Stimulated activated effector memory CD8-positive, alpha-beta T cell treated with anti-CD3 and anti-CD28 coated beads, Interleukin-12 subunit alpha, Interleukin-12 subunit beta, amount 100 ng/mL, for 72 hours (primary cell): ENCODE measurements at regions not wholly inside any gene's neighbourhood (a gene's known extent, or its start where the extent isn't known, plus 50 kb on each side); places are given as distances from the start of the nearest gene placed in this dataset.

ENCODE experiments used
- ATAC-seq: fragments of 150-1000 bp; cut with Tn5 transposase; 2 replicates; pipeline ENCODE4 v1.10.0; 2021
- DNase-seq, 2 donors: peaks; one replicate each; pipeline ENCODE4 v3.0.0; 2021 to 2022; ENCODE audit warnings: low spot score in 2 of 2
- H3K27ac Mint-ChIP-seq: one replicate; pipeline ENCODE4 v1.8.0; 2022; ENCODE audit warnings: mild to moderate bottlenecking, mixed read lengths
- H3K36me3 Mint-ChIP-seq: one replicate; pipeline ENCODE4 v1.8.0; 2022; ENCODE audit warnings: mild to moderate bottlenecking, mixed read lengths
- H3K4me1 Mint-ChIP-seq: one replicate; pipeline ENCODE4 v1.8.0; 2022; ENCODE audit warnings: mixed read lengths
- H3K4me3 Mint-ChIP-seq: one replicate; pipeline ENCODE4 v1.8.0; 2022; ENCODE audit warnings: mild to moderate bottlenecking, mixed read lengths
- H3K9me3 Mint-ChIP-seq: one replicate; pipeline ENCODE4 v1.8.0; 2022; ENCODE audit warnings: mixed read lengths

DNA sequence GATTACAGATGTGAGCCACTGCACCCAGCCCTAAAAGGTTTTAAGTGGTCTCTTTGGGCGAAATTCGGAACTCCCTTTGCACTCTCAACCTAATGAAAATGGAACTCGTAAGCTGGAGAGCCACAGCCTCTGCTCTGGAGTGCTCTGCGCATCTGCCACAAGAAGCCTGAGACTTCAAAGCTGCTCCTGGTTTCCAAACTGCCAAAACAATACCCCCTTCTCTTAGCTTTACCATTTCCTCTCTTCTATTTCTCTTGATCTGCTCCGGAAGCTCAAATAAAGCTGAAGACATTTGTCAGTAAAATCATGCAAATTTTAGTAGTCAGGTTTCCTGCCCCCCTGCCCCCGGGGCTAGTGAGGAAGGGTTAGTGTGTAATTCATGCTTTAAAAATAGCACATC lies 312.7 kb downstream of the MFSD1 start:
- H3K4me3 Mint-ChIP-seq = no peak overlapping the region
- H3K36me3 Mint-ChIP-seq = no peaks in the 10 kb centered on the region
- H3K4me1 Mint-ChIP-seq = no peaks in the 10 kb centered on the region
- peaks cover 2% of the 10 kb centered on the region for H3K9me3 Mint-ChIP-seq
- ATAC-seq (no peak), DNase-seq (no peak)
- H3K27ac Mint-ChIP-seq = no peak overlapping the region

DNA sequence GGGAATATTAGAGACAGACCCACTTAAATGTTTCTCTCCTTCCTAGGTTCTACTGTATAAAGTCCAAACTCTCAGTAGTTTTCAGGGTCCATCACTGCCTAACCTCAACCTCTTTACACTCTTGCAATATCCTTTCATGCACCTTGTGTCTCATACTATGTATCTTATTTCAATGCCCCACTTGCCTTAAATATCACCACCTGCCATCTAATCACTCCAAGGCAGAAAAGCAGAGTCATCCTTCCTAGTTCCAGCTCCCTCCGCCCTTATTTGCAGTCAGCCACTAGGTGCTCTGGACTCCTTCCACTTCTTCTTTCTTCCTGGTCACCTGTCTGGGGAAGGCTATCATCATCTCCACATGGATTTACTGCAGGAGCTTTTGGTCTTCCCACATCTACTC lies 322.0 kb downstream of the MFSD1 start:
- Mint-ChIP-seq H3K4me1 (no peaks in the 10 kb centered on the region), H3K9me3 (peaks cover 8% of the 10 kb centered on the region), H3K27ac (no peak overlapping the region), H3K36me3 (no peaks in the 10 kb centered on the region), H3K4me3 (no peak overlapping the region)
- peak; percentile 13 for ATAC-seq
- DNase-seq = no peak

DNA sequence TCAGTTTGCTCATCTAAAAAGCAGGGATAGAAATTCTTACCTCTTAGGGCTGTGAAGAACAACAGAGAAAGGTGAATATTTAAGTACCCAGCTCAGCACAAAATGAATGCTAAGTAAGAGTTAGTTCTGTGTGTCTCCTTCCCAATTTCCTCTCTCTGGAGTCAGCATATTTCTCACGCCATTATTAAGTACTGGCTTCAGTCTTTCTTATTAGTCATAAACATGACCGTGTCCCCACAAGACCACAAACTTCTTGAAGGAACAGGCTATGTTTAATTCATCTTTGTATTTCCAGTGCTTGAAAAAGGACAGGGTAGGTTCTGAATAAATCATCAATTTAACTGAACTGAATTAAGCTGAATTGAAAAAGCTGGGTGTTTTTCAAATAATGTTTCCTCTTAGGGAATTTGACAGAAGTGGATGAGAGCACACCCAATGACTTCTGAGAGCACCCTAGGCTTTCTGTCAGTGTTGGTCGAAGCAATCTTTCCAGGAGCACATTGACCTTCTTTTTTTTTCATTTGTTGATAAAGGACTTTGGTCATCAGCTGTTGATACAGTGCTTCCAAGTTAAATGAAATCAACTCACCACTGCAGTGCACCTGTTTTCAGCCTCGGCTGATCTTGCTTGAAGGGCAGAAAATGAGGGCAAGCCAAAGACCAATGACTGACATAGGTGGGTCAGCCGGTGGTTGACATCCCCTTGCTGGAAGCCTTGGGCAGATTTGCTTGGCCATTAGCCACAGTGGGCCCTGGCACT lies 324.6 kb downstream of the MFSD1 start:
- no peak overlapping the region for H3K27ac Mint-ChIP-seq
- H3K4me1 Mint-ChIP-seq = no peaks in the 10 kb centered on the region
- H3K9me3 Mint-ChIP-seq = peaks cover 9% of the 10 kb centered on the region
- no peak for DNase-seq
- ATAC-seq = no peak
- H3K36me3 Mint-ChIP-seq = no peaks in the 10 kb centered on the region
- H3K4me3 Mint-ChIP-seq = no peak overlapping the region

DNA sequence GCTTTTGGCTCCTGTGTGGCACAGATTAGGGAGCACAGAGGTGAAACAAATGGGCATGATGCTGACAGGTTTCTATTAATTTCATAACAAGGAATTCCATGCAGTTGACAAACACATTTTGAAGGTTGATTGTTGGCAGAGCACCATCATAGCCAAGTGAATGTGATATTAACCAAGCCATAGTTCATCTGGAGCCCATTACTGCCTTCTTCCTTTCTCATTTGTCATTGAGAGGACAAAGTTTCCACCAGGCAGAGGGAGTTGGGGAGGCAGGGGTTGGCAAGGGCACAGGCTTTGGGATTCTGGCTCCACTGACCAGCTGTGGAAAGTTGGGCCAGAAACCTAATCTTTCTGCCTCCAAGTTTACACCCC lies 325.2 kb downstream of the MFSD1 start:
- Mint-ChIP-seq H3K9me3 (peaks cover 9% of the 10 kb centered on the region), H3K4me1 (no peaks in the 10 kb centered on the region), H3K27ac (no peak overlapping the region), H3K36me3 (no peaks in the 10 kb centered on the region), H3K4me3 (no peak overlapping the region)
- DNase-seq = no peak
- ATAC-seq = no peak

DNA sequence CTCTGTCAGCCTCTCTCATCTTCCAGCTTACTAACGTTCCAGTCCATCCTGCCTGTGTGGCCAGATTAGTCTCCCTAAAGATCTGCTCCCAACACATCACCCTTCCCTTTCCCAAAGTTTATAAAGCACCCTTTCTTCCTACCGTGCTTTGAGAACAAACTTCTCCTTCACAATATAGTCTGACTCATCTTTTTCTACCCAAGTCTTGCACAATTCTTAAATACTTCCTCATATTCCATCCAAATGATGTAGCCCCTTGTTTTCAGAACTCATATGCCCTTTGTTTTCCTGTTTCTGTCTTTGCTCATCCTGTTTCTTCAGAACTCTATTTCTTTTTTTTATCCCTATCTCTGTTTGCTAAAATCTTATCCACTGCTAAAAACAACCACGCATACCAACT lies 326.8 kb downstream of the MFSD1 start:
- Mint-ChIP-seq H3K9me3 (peaks cover 9% of the 10 kb centered on the region), H3K4me1 (no peaks in the 10 kb centered on the region), H3K4me3 (no peak overlapping the region), H3K27ac (no peak overlapping the region), H3K36me3 (no peaks in the 10 kb centered on the region)
- no peak for DNase-seq
- no peak for ATAC-seq

DNA sequence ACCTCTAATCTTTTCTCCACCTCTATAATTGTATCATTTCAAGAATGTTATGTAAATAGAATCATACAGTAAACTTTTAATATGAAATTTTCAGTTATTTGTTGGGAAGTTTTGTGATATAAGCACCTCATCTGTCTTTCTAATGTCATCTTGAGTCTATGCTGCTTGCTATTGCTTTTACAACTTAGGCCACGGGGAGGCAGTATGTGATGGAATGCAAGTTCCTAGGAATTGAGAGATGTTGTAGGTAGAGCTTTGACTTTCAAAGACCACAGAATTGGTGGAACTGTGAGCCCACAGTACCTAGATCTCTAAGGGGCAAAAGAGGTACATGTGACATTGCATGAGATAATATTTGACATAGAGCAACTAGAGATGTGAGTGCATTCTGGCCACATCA lies 328.3 kb downstream of the MFSD1 start:
- Mint-ChIP-seq H3K9me3 (peaks cover 3% of the 10 kb centered on the region), H3K36me3 (no peaks in the 10 kb centered on the region), H3K4me1 (no peaks in the 10 kb centered on the region), H3K27ac (no peak overlapping the region), H3K4me3 (no peak overlapping the region)
- DNase-seq (no peak), ATAC-seq (no peak)

DNA sequence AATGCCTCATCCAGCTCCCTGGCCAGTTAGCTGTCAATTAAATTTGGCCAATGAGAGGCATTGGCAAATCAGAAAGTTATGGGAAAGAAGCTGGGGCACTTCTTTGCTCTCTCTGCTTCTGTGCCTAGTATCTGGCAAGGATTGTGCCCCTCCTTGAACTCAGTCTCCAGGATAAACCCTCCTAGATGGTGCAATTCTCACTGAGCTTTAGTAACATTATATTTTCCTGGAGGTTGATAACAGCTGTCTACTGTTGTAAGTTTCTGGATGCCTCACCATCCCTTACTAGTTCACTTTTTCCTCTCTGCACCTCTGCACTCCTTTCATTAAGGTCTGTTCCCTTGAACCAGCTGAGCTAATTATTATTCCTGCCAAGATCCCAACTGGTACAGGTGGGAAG lies 329.5 kb downstream of the MFSD1 start:
- H3K9me3 Mint-ChIP-seq = peaks cover 3% of the 10 kb centered on the region
- H3K36me3 Mint-ChIP-seq = no peaks in the 10 kb centered on the region
- ATAC-seq = no peak
- no peak overlapping the region for H3K27ac Mint-ChIP-seq
- H3K4me3 Mint-ChIP-seq = no peak overlapping the region
- H3K4me1 Mint-ChIP-seq = no peaks in the 10 kb centered on the region
- DNase-seq = no peak

DNA sequence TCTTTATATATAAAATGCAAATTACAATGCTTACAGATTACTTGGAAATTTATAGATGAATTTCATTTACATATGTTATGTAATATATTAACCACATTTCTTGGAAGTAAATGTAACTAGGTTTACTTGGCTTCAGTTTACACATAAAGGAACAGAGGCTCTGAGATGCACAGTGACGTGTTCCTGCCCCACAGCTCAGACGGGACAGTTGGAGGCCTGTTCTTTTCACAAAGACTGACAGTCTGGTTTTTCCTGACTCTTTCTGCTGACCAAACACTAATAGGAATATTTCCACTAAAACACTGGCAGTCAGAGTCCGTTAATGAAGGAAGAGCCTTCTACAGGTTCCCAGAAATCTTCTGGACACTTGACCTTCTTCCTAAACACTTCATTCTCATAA lies 336.1 kb downstream of the MFSD1 start:
- Mint-ChIP-seq H3K27ac (no peak overlapping the region), H3K9me3 (no peaks in the 10 kb centered on the region), H3K36me3 (no peaks in the 10 kb centered on the region), H3K4me3 (no peak overlapping the region), H3K4me1 (no peaks in the 10 kb centered on the region)
- ATAC-seq (no peak), DNase-seq (no peak)

DNA sequence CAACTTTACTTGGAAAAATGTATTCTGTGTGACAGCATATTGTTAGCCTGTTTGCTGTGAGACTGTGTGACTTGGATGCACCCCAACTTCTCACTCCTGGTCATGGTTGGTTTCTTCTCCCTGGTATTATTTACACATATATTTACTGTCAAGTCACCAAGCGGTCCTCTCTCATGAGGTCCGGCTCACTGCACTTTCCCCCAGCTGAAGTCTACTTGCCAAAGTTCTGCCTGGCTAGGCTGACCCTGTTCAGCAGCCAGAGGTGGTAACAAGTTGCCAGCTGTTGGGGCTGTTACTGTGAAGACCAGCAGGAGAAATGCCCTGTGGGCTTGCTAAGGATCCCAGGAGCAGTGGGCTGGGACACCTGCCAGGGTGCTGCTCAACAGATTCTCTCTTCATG lies 337.5 kb downstream of the MFSD1 start:
- Mint-ChIP-seq H3K36me3 (no peaks in the 10 kb centered on the region), H3K4me1 (no peaks in the 10 kb centered on the region), H3K27ac (no peak overlapping the region), H3K9me3 (no peaks in the 10 kb centered on the region), H3K4me3 (no peak overlapping the region)
- DNase-seq = no peak
- ATAC-seq = no peak

DNA sequence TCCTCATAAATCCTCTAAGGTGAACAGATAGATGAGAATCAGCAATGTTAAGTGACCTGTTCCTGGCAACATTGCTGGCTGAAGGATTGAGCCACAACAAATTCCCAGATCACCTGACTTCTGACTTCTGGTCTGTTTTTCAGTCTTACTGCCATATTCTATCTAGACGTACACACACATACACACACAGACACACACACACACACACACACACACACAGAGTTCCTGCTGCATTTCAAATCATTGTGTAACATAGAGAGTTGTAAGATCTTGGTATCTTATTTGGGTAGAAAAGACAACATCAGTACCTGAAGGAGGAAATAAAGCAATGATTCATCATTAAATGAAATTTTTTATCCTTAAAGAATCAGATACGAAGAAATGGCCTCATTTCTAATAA lies 342.6 kb downstream of the MFSD1 start:
- Mint-ChIP-seq H3K4me1 (no peaks in the 10 kb centered on the region), H3K27ac (no peak overlapping the region), H3K36me3 (no peaks in the 10 kb centered on the region), H3K9me3 (no peaks in the 10 kb centered on the region), H3K4me3 (no peak overlapping the region)
- ATAC-seq (no peak), DNase-seq (no peak)

DNA sequence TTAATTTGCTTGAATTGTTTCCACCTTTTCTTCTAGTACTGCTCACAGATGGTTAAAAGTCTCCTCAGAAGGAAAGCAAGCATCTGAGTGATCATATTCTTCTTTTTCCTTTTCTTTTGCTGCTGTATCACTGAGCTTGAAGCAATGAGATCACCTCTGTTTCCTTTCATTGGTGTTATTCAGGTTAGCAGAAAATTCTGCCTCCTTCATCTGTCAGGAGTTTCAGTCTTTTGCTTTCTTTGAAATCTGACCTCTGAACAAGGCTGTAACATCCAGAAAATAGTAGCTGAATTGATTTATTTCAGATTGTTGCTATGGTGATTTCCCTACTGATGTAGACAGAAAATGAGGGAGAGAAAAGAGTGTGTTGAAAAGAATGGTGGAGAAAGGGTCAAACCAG lies 343.0 kb downstream of the MFSD1 start:
- ATAC-seq = no peak
- Mint-ChIP-seq H3K9me3 (no peaks in the 10 kb centered on the region), H3K4me3 (no peak overlapping the region), H3K27ac (no peak overlapping the region), H3K4me1 (no peaks in the 10 kb centered on the region), H3K36me3 (no peaks in the 10 kb centered on the region)
- no peak for DNase-seq

DNA sequence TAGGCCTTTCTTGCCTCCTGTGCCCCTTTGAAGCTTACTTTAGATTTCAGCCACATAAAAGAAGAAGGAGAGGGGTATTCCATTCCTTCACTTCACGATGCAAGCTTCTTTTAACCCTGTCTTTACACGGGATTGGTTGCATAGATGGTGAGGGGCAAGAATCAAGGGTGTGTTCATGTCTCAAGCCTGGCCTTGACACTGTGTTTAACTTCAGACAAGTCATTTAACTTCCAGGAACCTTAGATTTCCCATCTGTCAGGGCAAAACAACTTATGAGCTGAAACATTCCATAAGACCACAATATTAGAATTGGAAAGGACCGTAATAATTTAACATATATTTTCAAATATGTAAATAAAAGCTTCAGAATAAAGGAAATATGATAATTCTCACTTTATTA lies 344.5 kb downstream of the MFSD1 start:
- Mint-ChIP-seq H3K4me3 (no peak overlapping the region), H3K27ac (no peak overlapping the region), H3K9me3 (no peaks in the 10 kb centered on the region), H3K4me1 (no peaks in the 10 kb centered on the region), H3K36me3 (no peaks in the 10 kb centered on the region)
- no peak for ATAC-seq
- DNase-seq = no peak

DNA sequence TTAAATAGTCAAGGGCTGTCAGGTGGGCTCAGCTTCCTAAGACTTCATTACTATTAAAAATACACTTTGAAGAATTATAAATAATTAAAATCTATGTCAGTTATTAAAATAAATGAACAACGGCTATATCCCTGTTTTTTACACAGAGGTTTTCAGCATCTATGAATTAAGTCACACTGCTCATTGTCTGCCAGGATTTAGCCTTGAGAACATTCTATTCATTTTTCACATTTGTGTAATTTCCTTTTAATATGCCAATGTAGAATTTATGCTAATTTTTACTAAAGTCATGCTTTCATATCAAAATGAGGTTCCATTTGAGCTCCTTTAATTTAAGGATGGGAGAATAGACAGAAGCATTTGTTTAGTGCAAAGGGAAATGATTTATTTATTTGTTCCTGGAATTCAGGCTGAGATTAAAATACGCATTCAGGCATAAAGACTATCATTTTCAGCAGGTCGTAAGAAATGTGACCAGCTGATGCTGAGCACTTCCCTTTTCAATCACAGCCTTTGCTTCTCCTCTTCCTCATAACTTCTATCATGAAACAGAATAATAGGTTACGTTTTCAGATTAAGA lies 345.1 kb downstream of the MFSD1 start:
- no peaks in the 10 kb centered on the region for H3K4me1 Mint-ChIP-seq
- ATAC-seq (no peak), DNase-seq (no peak)
- no peaks in the 10 kb centered on the region for H3K9me3 Mint-ChIP-seq
- no peaks in the 10 kb centered on the region for H3K36me3 Mint-ChIP-seq
- no peak overlapping the region for H3K4me3 Mint-ChIP-seq
- no peak overlapping the region for H3K27ac Mint-ChIP-seq

DNA sequence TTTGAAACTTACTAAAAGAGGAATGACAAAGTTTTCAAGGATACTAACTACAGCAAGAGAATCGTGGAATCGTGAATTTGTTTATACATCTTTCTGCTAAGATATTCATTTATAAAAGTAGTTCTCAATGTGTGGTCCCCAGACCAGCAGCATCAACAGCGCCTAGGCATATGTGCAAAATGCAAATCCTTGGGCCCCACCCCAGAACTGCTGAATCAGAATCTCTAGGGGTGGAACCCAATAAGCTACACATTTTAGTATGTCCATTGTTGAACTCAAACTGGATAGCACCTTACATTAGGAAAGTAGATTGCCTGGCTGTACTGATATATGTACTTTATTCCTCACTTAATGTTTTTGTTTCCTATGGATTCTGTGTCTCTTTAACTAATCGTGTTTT lies 346.0 kb downstream of the MFSD1 start:
- Mint-ChIP-seq H3K36me3 (no peaks in the 10 kb centered on the region), H3K4me3 (no peak overlapping the region), H3K9me3 (no peaks in the 10 kb centered on the region), H3K27ac (no peak overlapping the region), H3K4me1 (no peaks in the 10 kb centered on the region)
- no peak for DNase-seq
- ATAC-seq = no peak

DNA sequence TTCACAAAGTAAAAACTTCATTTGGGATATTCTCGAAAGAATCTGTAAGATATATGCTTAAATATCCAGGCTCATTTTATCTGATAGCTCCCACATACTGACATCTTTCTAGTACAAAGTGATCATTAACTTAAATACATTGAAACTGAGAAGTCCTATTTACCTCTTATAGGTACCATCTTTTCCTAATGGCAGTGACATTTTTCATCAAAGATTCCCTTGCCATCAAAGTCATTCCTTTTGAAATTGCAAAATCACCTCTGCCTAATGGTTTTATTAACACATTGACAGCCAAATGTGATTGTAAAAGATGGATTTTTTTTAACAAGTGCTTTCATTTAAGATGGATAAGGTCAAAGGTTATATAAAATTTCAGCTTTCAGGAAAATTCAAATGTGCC lies 346.6 kb downstream of the MFSD1 start:
- Mint-ChIP-seq H3K9me3 (no peaks in the 10 kb centered on the region), H3K36me3 (no peaks in the 10 kb centered on the region)

DNA sequence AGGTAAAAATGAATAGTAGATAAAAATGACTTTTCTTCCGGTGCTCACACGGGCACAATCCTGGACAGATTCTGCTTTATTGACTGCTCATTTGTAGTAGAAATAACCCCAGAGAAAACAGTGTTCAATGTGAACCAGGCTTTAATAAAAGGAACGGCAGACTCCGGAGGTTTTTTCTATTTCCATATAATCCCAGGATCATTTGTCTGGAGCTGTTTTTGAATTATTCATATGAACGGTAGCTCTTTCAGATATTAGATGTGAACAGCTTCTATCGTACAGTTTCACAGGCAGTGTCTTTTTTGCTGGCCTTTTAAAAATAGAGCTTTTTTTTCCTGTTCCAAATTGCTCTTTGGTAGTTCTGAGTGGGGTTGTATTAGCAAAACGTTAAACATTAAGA lies 347.3 kb downstream of the MFSD1 start:
- no peaks in the 10 kb centered on the region for H3K36me3 Mint-ChIP-seq
- ATAC-seq (no peak), DNase-seq (no peak)
- H3K4me1 Mint-ChIP-seq = no peaks in the 10 kb centered on the region
- no peak overlapping the region for H3K27ac Mint-ChIP-seq
- H3K4me3 Mint-ChIP-seq = no peak overlapping the region
- H3K9me3 Mint-ChIP-seq = no peaks in the 10 kb centered on the region

More for the DNA sequence above, 346.6 kb downstream of the MFSD1 start:
- Mint-ChIP-seq H3K4me3 (no peak overlapping the region), H3K27ac (no peak overlapping the region), H3K4me1 (no peaks in the 10 kb centered on the region)
- ATAC-seq = no peak
- DNase-seq = no peak

DNA sequence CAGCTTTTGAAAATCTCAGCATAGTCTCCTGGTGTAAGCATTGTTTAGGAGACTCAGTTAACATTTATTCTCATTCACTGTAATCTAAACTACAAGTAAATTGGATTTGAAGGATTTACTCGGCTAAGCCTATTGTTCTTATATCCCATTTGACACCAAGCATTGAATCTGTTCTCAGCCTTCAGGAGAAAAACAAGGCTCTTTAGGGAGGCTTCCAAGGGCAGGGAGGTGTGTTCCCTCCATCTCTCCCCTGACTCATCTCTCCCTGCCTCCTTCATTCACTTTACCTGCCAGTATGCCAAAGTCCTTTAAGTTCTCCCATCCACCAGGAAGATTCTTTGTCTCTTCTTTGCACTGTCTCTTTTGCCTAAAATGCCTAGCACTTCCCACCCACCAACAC lies 347.8 kb downstream of the MFSD1 start:
- Mint-ChIP-seq H3K9me3 (no peaks in the 10 kb centered on the region), H3K4me3 (no peak overlapping the region), H3K27ac (no peak overlapping the region), H3K4me1 (no peaks in the 10 kb centered on the region), H3K36me3 (no peaks in the 10 kb centered on the region)
- DNase-seq = no peak
- no peak for ATAC-seq
